ENCODE measurements at regions not wholly inside any gene's neighbourhood (a gene's known extent, or its start where the extent isn't known, plus 50 kb on each side); places are given as distances from the start of the nearest gene placed in this dataset.

DNA sequence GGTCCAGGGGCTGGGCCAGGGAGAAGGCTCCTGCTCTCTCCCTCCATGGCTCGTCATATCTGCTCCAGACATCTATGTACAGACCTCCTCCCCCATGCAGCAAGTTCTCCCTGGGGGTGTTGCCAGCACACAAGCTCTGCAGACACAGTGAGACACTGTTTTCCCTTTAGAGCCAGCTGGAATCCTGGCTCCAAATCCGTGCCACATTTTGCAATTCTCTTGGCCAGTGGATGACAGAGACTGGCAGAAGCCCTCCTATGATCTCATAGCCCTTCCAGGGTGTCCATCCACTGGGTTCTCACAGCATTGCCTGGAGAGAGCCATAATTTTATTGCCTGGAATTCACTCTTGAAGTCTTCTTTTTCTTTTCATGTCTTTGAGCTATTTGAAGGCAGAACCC lies 203.9 kb downstream of the TLE3 start:
- no peak for TF ChIP-seq CTCF (optimal IDR thresholded peaks at IDR 0.05 in 1 of 3, IDR thresholded peaks at IDR 0.05 in 1 of 3, conservative IDR thresholded peaks at IDR 0.05 in 1 of 3; ENCODE audit: extremely low read depth in 1 of 3, insufficient read depth in 2 of 3, low read length in 3 of 3)
- no peak for TF ChIP-seq EZH2 (IDR thresholded peaks at IDR 0.05; ENCODE audit: low read length)

Measured in keratinocyte (primary cell).